ENCODE measurements at regions not wholly inside any gene's neighbourhood (a gene's known extent, or its start where the extent isn't known, plus 50 kb on each side); places are given as distances from the start of the nearest gene placed in this dataset.

- DNase-seq = no peak
These were observed 490.1 kb downstream of the TNS1 start for GRCh38 chr2:217512728-217513127.

GRCh38 chr2:217512259-217512658 lies 490.5 kb downstream of the TNS1 start:
- DNase-seq = no peak

- no peak for DNase-seq
These were observed 490.9 kb downstream of the TNS1 start for GRCh38 chr2:217511850-217512249.

- DNase-seq = peak; percentile 94
These were observed 492.0 kb downstream of the TNS1 start for GRCh38 chr2:217510771-217511291.

GRCh38 chr2:217505303-217505702 lies 497.5 kb downstream of the TNS1 start:
- no peak for DNase-seq

GRCh38 chr2:217501887-217502286 lies 500.9 kb downstream of the TNS1 start:
- DNase-seq = no peak

- no peak for DNase-seq
These were observed 504.9 kb downstream of the TNS1 start for GRCh38 chr2:217497843-217498377.

- DNase-seq = no peak
These were observed 508.2 kb downstream of the TNS1 start for GRCh38 chr2:217494557-217494956.

GRCh38 chr2:217491271-217491670 lies 511.5 kb downstream of the TNS1 start:
- DNase-seq = no peak

- no peak for DNase-seq
These were observed 513.4 kb downstream of the TNS1 start for GRCh38 chr2:217489145-217489960.

GRCh38 chr2:217484046-217484445 lies 518.7 kb downstream of the TNS1 start:
- DNase-seq = no peak

GRCh38 chr2:217482056-217482710 lies 520.6 kb downstream of the TNS1 start:
- no peak for DNase-seq

GRCh38 chr2:217481577-217481976 lies 521.2 kb downstream of the TNS1 start:
- DNase-seq = no peak

GRCh38 chr2:217479566-217479965 lies 523.2 kb downstream of the TNS1 start:
- no peak for DNase-seq

GRCh38 chr2:217478831-217479455 lies 523.9 kb downstream of the TNS1 start:
- DNase-seq = no peak

- DNase-seq = no peak
These were observed 525.2 kb downstream of the TNS1 start for GRCh38 chr2:217477583-217477982.

- peak; percentile 17 for DNase-seq
These were observed 527.0 kb downstream of the TNS1 start for GRCh38 chr2:217475791-217476190.

GRCh38 chr2:217475101-217475500 lies 527.7 kb downstream of the TNS1 start:
- no peak for DNase-seq

- no peak for DNase-seq
These were observed 531.5 kb downstream of the TNS1 start for GRCh38 chr2:217471319-217471718.

GRCh38 chr2:217469203-217469810 lies 533.5 kb downstream of the TNS1 start:
- DNase-seq = no peak

GRCh38 chr2:217468042-217468830 lies 534.6 kb downstream of the TNS1 start:
- no peak for DNase-seq

- no peak for DNase-seq
These were observed 535.5 kb downstream of the TNS1 start for GRCh38 chr2:217467331-217467730.

Measured in NCI-H82 (cell line).